CD4-positive, CD25-positive, alpha-beta regulatory T cell (primary cell): ENCODE measurements at regions not wholly inside any gene's neighbourhood (a gene's known extent, or its start where the extent isn't known, plus 50 kb on each side); places are given as distances from the start of the nearest gene placed in this dataset.

Experiments
- ATAC-seq, 2 donors: fragments of 150-1000 bp; cut with Tn5 transposase; one replicate each; pipeline ENCODE4 v1.10.0; 2021; ENCODE audit warnings: low read depth in 2 of 2, moderate number of reproducible peaks in 2 of 2, moderate library complexity in 1 of 2
- DNase-seq, 3 donors: peaks; one replicate each; pipeline versions ENCODE4 v3.0.0 to v3.0.0-alpha.2; 2012 to 2022; ENCODE audit warnings: mixed read lengths in 1 of 3
- H3K27ac ChIP-seq: one replicate; pipeline ENCODE4 v1.7.0; 2013; ENCODE audit warnings: mild to moderate bottlenecking, low read length; ENCODE audit not compliant: insufficient read depth, poor library complexity, severe bottlenecking
- H3K27me3 ChIP-seq: one replicate; pipeline ENCODE4 v1.7.0; 2013; ENCODE audit warnings: low read length; ENCODE audit not compliant: control insufficient read depth, insufficient read depth
- H3K36me3 ChIP-seq: one replicate; pipeline ENCODE4 v1.7.0; 2013; ENCODE audit warnings: mild to moderate bottlenecking, low read length, moderate library complexity; ENCODE audit not compliant: control insufficient read depth, insufficient read depth
- H3K4me1 ChIP-seq: 2 replicates; pipeline ENCODE4 v1.7.0; 2013; ENCODE audit warnings: mild to moderate bottlenecking, low read length; ENCODE audit not compliant: insufficient read depth, control insufficient read depth, poor library complexity, severe bottlenecking
- H3K4me3 ChIP-seq: one replicate; pipeline ENCODE4 v1.7.0; 2013; ENCODE audit warnings: low read depth, mild to moderate bottlenecking, low read length, moderate library complexity
- H3K9me3 ChIP-seq, 2 experiments: 1 replicate in 1 of 2; 2 replicates in 1 of 2; pipeline ENCODE4 v1.7.0; 2013; ENCODE audit warnings: low read length in 2 of 2, mild to moderate bottlenecking in 1 of 2, moderate library complexity in 1 of 2; ENCODE audit not compliant: control insufficient read depth in 2 of 2
- H3K27ac Mint-ChIP-seq, 3 donors: one replicate each; pipeline ENCODE4 v1.8.0; 2020 to 2022; ENCODE audit warnings: mild to moderate bottlenecking in 3 of 3, mixed read lengths in 3 of 3, moderate library complexity in 2 of 3
- H3K27me3 Mint-ChIP-seq: one replicate; pipeline ENCODE4 v1.8.0; 2022; ENCODE audit warnings: mild to moderate bottlenecking, mixed read lengths
- H3K36me3 Mint-ChIP-seq: one replicate; pipeline ENCODE4 v1.8.0; 2020; ENCODE audit warnings: mixed read lengths
- H3K4me1 Mint-ChIP-seq, 4 donors: one replicate each; pipeline ENCODE4 v1.8.0; 2020 to 2022; ENCODE audit warnings: mixed read lengths in 4 of 4, mild to moderate bottlenecking in 1 of 4
- H3K4me3 Mint-ChIP-seq, 4 donors: one replicate each; pipeline ENCODE4 v1.8.0; 2020 to 2022; ENCODE audit warnings: mild to moderate bottlenecking in 4 of 4, mixed read lengths in 4 of 4, moderate library complexity in 3 of 4
- H3K9me3 Mint-ChIP-seq, 7 donors: one replicate each; pipeline ENCODE4 v1.8.0; 2020 to 2022; ENCODE audit warnings: mixed read lengths in 7 of 7, mild to moderate bottlenecking in 3 of 7, moderate library complexity in 2 of 7

DNA sequence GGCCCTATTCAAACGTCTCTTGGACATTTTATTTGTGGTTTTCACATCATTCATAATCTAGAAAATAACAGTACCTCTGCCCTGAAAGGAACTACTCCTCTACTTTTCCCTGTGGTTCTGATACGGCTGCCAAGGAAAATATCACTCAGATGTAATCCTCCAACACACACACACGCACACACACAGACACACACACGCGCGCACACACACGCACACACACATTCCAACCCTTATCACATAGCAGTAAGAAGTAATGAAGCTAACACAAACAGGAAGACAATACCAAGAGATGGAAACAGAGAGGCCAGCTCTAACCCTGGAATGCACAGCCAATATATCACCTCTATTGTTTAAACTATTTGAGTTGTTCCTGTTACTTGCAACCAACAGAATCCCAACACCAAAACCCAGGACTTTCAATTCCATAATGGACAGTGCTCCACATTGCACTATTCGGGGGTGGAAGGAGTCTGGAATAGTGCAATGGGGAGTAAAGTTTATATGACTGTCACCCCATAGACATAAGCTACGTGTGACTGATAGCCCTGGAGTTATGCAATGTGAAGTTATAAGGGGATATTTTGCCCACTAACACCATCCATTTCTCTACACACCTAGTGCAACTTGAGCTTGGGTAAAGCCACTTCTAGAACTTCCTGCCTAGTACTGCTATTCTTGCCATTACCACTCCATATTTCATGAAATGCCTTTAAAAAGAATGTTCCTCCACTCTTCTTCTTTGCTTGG is 71.3 kb upstream of the FNDC3B start:
- Histone ChIP-seq H3K27ac (no peak overlapping the region), H3K4me1 (no peaks in the 10 kb centered on the region), H3K27me3 (no peaks in the 10 kb centered on the region), H3K9me3 (no peaks in the 10 kb centered on the region), H3K36me3 (no peaks in the 10 kb centered on the region), H3K4me3 (no peak overlapping the region)
- Mint-ChIP-seq H3K36me3 (no peaks in the 10 kb centered on the region), H3K4me1 (no peaks in the 10 kb centered on the region), H3K27me3 (peaks cover 18% of the 10 kb centered on the region), H3K27ac (no peak overlapping the region), H3K9me3 (peaks cover 0 to 2% (median 0%) of the 10 kb centered on the region in 7 donors), H3K4me3 (no peak overlapping the region)
- DNase-seq (no peak), ATAC-seq (no peak)

DNA sequence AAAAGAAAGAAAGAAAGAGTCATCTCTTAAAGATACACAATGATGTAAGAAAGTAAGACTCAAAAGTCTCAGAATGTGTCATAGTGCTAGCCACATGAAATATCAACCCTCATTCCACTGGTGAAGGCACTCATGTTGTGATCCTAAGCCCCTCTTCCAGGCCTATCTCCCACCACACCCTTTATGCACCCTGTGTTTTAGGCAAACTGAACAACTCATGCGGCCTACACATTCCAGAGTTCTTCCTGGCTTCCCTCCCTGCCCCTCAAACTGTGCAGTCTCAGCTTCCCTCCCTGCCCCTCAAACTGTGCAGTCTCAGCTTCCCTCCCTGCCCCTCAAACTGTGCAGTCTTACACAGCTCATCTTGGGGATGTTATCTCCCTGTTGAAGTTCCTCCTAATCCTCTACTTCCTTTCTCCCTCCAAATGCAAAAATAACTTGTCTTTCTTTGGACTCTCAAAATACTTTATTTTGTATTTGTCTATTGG is 69.0 kb upstream of the FNDC3B start:
- DNase-seq: no peak
- Histone ChIP-seq H3K27me3 (no peaks in the 10 kb centered on the region), H3K36me3 (no peaks in the 10 kb centered on the region), H3K27ac (no peak overlapping the region), H3K4me1 (no peaks in the 10 kb centered on the region), H3K9me3 (no peaks in the 10 kb centered on the region), H3K4me3 (no peak overlapping the region)
- H3K4me1 Mint-ChIP-seq: no peaks in the 10 kb centered on the region
- peaks cover 0 to 2% (median 0%) of the 10 kb centered on the region in 7 donors for H3K9me3 Mint-ChIP-seq
- no peak overlapping the region for H3K4me3 Mint-ChIP-seq
- ATAC-seq: no peak
- H3K27me3 Mint-ChIP-seq: peaks cover 12% of the 10 kb centered on the region
- no peak overlapping the region for H3K27ac Mint-ChIP-seq
- no peaks in the 10 kb centered on the region for H3K36me3 Mint-ChIP-seq

DNA sequence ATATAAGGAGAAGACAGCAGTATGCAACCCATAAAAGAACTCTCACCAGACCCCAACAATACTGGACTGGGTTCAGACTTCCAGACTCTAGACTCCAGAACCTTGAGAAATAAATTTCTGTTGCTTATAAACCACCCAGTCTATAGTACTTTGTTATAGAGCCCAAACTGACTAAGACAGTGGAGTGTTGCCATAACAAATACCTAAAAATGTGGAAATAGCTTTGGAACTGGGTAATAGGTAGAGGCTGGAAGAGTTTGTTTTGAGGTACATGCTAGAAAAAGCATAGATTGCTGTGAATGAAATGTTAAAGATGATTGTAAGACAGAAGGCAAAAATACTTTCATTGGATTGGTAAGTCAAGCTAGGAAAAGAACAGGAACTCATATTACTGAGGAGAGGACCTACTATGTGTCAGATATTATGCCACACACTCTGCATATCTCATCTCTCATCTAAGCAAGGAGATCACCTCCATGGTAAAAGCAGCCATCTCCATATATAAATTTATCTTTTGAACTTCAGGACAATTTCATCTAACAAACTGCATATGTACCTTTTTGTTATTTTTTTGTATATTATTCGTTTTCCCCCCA is 67.4 kb upstream of the FNDC3B start:
- no peak for DNase-seq
- H3K36me3 Mint-ChIP-seq: no peaks in the 10 kb centered on the region
- H3K4me3 Mint-ChIP-seq: no peak overlapping the region
- H3K9me3 ChIP-seq: no peaks in the 10 kb centered on the region
- H3K27me3 ChIP-seq: no peaks in the 10 kb centered on the region
- no peak overlapping the region for H3K4me3 ChIP-seq
- H3K4me1 Mint-ChIP-seq: no peaks in the 10 kb centered on the region
- H3K4me1 ChIP-seq: no peaks in the 10 kb centered on the region
- H3K9me3 Mint-ChIP-seq: peaks cover 0 to 2% (median 0%) of the 10 kb centered on the region in 7 donors
- H3K27ac Mint-ChIP-seq: no peak overlapping the region
- no peak overlapping the region for H3K27ac ChIP-seq
- peaks cover 9% of the 10 kb centered on the region for H3K27me3 Mint-ChIP-seq
- H3K36me3 ChIP-seq: no peaks in the 10 kb centered on the region
- no peak for ATAC-seq

GRCh38 chr3:171972871-171973348 is 66.5 kb upstream of the FNDC3B start:
- H3K4me3 Mint-ChIP-seq: no peak overlapping the region
- Histone ChIP-seq H3K4me1 (no peaks in the 10 kb centered on the region), H3K9me3 (no peaks in the 10 kb centered on the region), H3K36me3 (no peaks in the 10 kb centered on the region), H3K27ac (no peak overlapping the region), H3K4me3 (no peak overlapping the region), H3K27me3 (no peaks in the 10 kb centered on the region)
- no peak overlapping the region for H3K27ac Mint-ChIP-seq
- H3K9me3 Mint-ChIP-seq: peaks cover 0 to 2% (median 0%) of the 10 kb centered on the region in 7 donors
- peaks cover 6% of the 10 kb centered on the region for H3K27me3 Mint-ChIP-seq
- DNase-seq: no peak
- peaks cover 0 to 1% (median 0%) of the 10 kb centered on the region in 4 donors for H3K4me1 Mint-ChIP-seq
- no peaks in the 10 kb centered on the region for H3K36me3 Mint-ChIP-seq
- no peak for ATAC-seq

DNA sequence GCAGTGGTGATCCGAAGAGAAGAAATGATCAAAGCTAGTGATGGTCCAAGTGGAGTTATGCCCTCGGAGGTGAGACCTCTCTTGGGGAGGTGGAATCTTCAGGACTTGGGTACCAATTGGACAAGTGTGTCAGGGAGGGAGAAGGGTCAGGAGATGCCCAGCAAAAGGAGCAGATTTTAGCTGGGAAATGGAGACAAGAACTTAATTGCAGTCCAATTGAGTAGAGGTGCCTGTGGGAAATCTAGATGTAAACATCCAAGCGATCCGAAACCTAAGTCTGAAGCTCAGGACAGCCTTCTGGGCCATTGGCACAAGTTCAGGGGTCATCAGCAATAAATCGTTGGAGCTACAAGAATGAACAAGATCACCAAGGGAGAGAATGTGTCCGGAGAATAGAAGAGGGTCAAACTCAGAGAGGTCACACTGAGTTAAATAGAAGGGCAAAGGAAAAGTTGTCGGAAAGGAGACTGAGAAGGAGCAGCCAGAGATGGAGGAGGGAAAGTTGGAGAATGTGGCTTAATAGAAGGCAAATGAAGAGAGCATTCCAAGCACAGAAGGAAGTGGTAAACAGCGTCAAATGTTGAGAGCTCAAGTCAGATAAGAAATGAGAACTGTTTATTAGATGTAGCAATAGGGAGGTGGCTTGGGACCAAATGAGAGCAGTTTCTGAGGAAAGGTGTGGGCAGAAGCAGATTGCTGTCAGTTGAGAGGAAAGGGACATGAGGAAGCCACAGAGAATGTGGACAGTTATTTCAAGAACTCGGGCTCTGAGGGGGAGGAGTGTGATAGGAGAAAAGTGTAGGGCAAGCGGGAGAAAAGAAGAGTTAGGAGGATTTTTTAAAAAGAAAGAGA is 64.2 kb upstream of the FNDC3B start:
- Histone ChIP-seq H3K27ac (no peak overlapping the region), H3K4me3 (no peak overlapping the region), H3K4me1 (no peaks in the 10 kb centered on the region), H3K27me3 (no peaks in the 10 kb centered on the region), H3K36me3 (no peaks in the 10 kb centered on the region), H3K9me3 (no peaks in the 10 kb centered on the region)
- no peak overlapping the region for H3K27ac Mint-ChIP-seq
- H3K4me1 Mint-ChIP-seq: peaks cover 0 to 2% (median 0%) of the 10 kb centered on the region in 4 donors
- H3K9me3 Mint-ChIP-seq: peaks cover 0 to 2% (median 0%) of the 10 kb centered on the region in 7 donors
- ATAC-seq (no peak), DNase-seq (no peak)
- H3K36me3 Mint-ChIP-seq: no peaks in the 10 kb centered on the region
- no peak overlapping the region for H3K4me3 Mint-ChIP-seq
- no peaks in the 10 kb centered on the region for H3K27me3 Mint-ChIP-seq

DNA sequence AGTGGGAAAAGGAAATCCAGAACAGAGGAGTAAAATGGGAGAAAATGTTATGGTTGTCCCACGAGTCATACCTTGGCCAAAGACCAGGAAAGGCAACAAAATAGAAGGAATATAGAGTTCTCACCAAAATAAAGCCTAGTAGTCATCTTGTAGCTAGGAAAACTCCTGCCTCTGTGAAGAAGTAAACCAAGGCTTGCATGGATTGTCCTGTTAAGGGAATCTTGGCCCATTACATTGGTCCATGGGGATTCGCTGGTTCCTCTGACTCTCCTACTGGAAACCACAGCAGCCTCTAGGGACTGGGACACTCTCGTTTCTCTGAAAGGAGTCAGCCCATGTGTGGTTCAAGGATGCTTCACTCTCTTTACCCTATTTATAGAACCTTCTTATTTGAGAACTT is 62.9 kb upstream of the FNDC3B start:
- no peak overlapping the region for H3K27ac Mint-ChIP-seq
- no peak overlapping the region for H3K27ac ChIP-seq
- H3K4me1 Mint-ChIP-seq: peaks cover 0 to 8% (median 0%) of the 10 kb centered on the region in 4 donors
- no peak overlapping the region for H3K4me3 Mint-ChIP-seq
- no peaks in the 10 kb centered on the region for H3K36me3 Mint-ChIP-seq
- H3K9me3 Mint-ChIP-seq: peaks cover 0 to 2% (median 0%) of the 10 kb centered on the region in 7 donors
- ATAC-seq (no peak), DNase-seq (no peak)
- H3K27me3 ChIP-seq: no peaks in the 10 kb centered on the region
- H3K9me3 ChIP-seq: no peaks in the 10 kb centered on the region
- H3K4me1 ChIP-seq: no peaks in the 10 kb centered on the region
- H3K36me3 ChIP-seq: no peaks in the 10 kb centered on the region
- no peaks in the 10 kb centered on the region for H3K27me3 Mint-ChIP-seq
- no peak overlapping the region for H3K4me3 ChIP-seq

- H3K27ac ChIP-seq: no peak overlapping the region
- no peaks in the 10 kb centered on the region for H3K36me3 ChIP-seq
- H3K4me3 ChIP-seq: no peak overlapping the region
- Mint-ChIP-seq H3K36me3 (no peaks in the 10 kb centered on the region), H3K4me1 (peaks cover 0 to 8% (median 0%) of the 10 kb centered on the region in 4 donors), H3K27me3 (no peaks in the 10 kb centered on the region), H3K4me3 (no peak overlapping the region), H3K9me3 (peaks cover 0 to 2% (median 0%) of the 10 kb centered on the region in 7 donors), H3K27ac (no peak overlapping the region)
- H3K27me3 ChIP-seq: no peaks in the 10 kb centered on the region
- DNase-seq (no peak), ATAC-seq (no peak)
- no peaks in the 10 kb centered on the region for H3K9me3 ChIP-seq
- no peaks in the 10 kb centered on the region for H3K4me1 ChIP-seq
These were observed 61.9 kb upstream of the FNDC3B start for GRCh38 chr3:171977441-171977840.
